Activated T-cell treated with anti-CD3 and anti-CD28 coated beads, Interleukin-2, amount 50 U/mL, for 72 hours (primary cell): ENCODE measurements at regions not wholly inside any gene's neighbourhood (a gene's known extent, or its start where the extent isn't known, plus 50 kb on each side); places are given as distances from the start of the nearest gene placed in this dataset.
"Not testable (repeated sequence)": the region's sequence is repeated elsewhere in the genome, so short reads cannot be mapped to it uniquely, and the experiment has no call there.

Experiments used
- ATAC-seq, 2 donors: fragments of 150-1000 bp; cut with Tn5 transposase; replicated peaks in 1 of 2; 2 replicates each; pipeline ENCODE4 v1.10.0; 2021; ENCODE audit warnings: moderate library complexity in 2 of 2, mild to moderate bottlenecking in 1 of 2
- DNase-seq, 2 donors: peaks; one replicate each; pipeline ENCODE4 v3.0.0; 2021 to 2022; ENCODE audit warnings: mixed read lengths in 1 of 2
- H3K27ac Mint-ChIP-seq: one replicate; pipeline ENCODE4 v1.8.0; 2022; ENCODE audit warnings: mild to moderate bottlenecking, moderate library complexity, mixed read lengths
- H3K27me3 Mint-ChIP-seq: one replicate; pipeline ENCODE4 v1.8.0; 2022; ENCODE audit warnings: low read depth, mixed read lengths
- H3K36me3 Mint-ChIP-seq, 2 donors: one replicate each; pipeline ENCODE4 v1.8.0; 2022; ENCODE audit warnings: mixed read lengths in 2 of 2, mild to moderate bottlenecking in 1 of 2; ENCODE audit not compliant: insufficient read depth in 2 of 2
- H3K4me1 Mint-ChIP-seq: one replicate; pipeline ENCODE4 v1.8.0; 2022; ENCODE audit warnings: low read depth, mixed read lengths
- H3K4me3 Mint-ChIP-seq, 2 donors: one replicate each; pipeline ENCODE4 v1.8.0; 2022; ENCODE audit warnings: mild to moderate bottlenecking in 2 of 2, mixed read lengths in 2 of 2, moderate library complexity in 2 of 2
- H3K9me3 Mint-ChIP-seq, 2 donors: one replicate each; pipeline ENCODE4 v1.8.0; 2022; ENCODE audit warnings: mixed read lengths in 2 of 2

DNA sequence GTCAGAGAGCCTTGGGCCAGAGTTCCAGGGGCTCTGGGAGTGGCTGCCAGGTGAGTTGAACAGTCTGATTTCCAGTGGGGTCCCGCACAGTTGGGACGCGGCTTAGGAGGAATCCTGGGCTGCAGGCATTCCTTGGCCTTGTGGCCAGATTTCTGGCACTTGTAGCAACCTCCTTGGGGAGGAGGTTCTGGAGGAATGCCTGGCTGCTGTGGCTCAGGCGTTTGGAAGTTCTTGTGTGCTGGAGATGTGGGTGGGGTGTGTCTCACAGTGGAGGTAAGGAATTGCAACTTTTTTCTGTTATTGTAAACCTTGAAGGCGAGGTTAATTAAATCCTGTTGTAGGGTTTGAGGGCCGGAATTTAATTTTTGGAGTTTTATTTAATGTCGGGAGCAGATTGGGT, 780.2 kb downstream of the ZNF385D start:
- not testable (repeated sequence) for H3K36me3 Mint-ChIP-seq, H3K27me3 Mint-ChIP-seq, H3K27ac Mint-ChIP-seq, H3K4me3 Mint-ChIP-seq, DNase-seq, H3K4me1 Mint-ChIP-seq, ATAC-seq
- H3K9me3 Mint-ChIP-seq = peaks cover 19 to 23% of the 10 kb centered on the region in 2 donors

DNA sequence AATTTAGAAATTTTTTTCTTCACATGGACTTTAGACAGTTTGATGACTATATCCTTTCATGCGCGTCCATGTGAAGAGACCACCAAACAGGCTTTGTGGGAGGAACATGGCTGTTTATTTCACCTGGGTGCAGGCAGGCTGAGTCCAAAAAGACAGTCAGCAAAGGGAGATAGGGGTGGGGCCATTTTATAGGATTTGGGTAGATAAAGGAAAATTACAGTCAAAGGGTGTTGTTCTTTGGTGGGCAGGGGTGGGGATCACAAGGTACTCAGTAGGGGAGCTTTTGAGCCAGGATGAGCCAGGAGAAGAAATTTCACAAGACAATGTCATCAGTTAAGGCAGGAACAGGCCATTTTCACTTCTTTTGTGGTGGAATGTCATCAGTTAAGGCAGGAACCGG, 781.5 kb upstream of the SGO1 start:
- not testable (repeated sequence) for H3K27ac Mint-ChIP-seq, H3K36me3 Mint-ChIP-seq, H3K4me3 Mint-ChIP-seq, H3K27me3 Mint-ChIP-seq, H3K4me1 Mint-ChIP-seq, ATAC-seq, DNase-seq
- H3K9me3 Mint-ChIP-seq = peaks cover 15 to 16% of the 10 kb centered on the region in 2 donors

DNA sequence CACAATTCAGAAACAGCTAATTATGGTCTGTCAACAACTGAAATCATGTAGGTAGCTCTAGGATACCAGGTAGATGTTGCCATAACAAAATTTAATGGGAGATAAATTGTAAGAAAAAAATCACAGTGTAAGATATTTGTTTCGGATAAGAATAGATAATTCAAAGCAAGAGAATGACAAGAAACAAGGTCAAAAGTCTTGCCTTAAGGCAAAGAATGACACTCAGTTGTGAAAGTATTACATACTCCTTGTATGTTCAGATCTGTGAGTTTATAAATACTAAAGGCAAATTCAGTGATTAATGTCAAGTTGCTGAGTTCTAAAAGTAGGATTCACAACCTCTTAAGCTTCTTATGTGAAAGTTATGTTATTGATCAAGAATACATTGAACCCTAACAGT, 772.2 kb upstream of the SGO1 start:
- peaks cover 2 to 4% of the 10 kb centered on the region in 2 donors for H3K36me3 Mint-ChIP-seq
- H3K27me3 Mint-ChIP-seq = no peaks in the 10 kb centered on the region
- H3K4me3 Mint-ChIP-seq = no peak overlapping the region
- no peak overlapping the region for H3K27ac Mint-ChIP-seq
- H3K9me3 Mint-ChIP-seq = peaks cover 2 to 6% of the 10 kb centered on the region in 2 donors
- DNase-seq (no peak), ATAC-seq (no peak)
- H3K4me1 Mint-ChIP-seq = no peaks in the 10 kb centered on the region

DNA sequence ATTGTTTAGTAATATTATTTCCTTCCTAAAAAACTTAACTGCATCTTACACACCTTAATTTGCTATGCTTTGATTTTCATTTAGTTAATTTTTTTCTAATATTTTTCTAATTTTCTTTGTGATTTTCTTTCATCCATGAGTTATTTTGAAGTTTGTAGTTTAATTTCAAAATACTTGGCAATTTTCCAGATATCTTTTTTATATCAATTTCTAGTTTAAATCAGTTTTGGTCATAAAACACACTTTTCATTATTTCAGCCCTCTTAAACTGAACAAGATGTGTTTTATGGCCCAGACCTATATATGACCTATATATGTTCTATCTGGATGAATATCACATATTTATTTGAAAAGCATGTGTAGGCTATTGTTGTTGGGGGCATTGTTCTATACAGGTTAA, 759.9 kb upstream of the SGO1 start:
- Mint-ChIP-seq H3K27me3 (no peaks in the 10 kb centered on the region), H3K36me3 (no peaks in the 10 kb centered on the region), H3K4me1 (no peaks in the 10 kb centered on the region), H3K9me3 (peaks cover 10% of the 10 kb centered on the region in 2 donors), H3K27ac (no peak overlapping the region), H3K4me3 (no peak overlapping the region)
- DNase-seq = no peak
- no peak for ATAC-seq

DNA sequence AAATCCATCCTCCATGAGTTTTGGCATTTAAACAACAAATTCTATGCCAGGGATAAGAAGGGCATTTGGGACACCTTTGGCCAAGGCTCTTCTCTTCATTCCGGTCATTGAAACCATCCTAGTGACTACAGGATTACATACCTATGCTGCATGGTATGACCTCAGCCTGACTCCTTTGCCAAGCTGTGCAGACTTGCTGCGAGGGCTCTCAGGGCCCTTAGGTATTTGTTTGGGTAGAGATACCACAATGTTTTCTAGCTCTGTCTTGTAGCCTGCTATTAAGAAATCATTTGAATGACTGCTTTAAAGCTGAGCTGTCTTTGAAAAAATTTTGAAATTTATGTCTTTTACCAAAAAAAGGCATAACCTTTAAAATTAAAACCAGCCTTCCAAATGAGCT, 749.8 kb upstream of the SGO1 start:
- Mint-ChIP-seq H3K27me3 (no peaks in the 10 kb centered on the region), H3K4me3 (no peak overlapping the region), H3K9me3 (peaks cover 4 to 9% of the 10 kb centered on the region in 2 donors), H3K4me1 (no peaks in the 10 kb centered on the region), H3K27ac (no peak overlapping the region), H3K36me3 (peaks cover 0 to 2% of the 10 kb centered on the region in 2 donors)
- ATAC-seq (no peak), DNase-seq (no peak)

DNA sequence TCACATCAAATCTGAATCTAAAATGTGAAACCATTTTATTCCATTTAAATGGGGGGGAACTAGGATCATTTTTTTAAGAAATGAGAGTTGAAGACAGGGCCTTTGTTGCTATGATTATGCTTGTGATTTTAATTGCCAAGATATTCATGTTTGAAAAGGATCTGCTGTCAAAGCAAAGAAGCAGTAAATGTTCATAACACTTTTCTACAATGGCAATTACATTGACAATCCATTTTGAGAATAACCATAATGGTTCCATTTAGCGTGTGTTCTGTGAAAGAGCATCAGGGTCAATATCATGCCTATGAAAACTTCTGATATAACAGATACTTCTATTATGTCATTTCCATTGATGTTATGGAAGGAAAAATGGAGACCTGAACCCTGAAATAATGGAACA, 745.8 kb upstream of the SGO1 start:
- Mint-ChIP-seq H3K36me3 (peaks cover 3 to 6% of the 10 kb centered on the region in 2 donors), H3K4me1 (no peaks in the 10 kb centered on the region), H3K27ac (no peak overlapping the region), H3K9me3 (peaks cover 12% of the 10 kb centered on the region in 2 donors), H3K4me3 (no peak overlapping the region), H3K27me3 (no peaks in the 10 kb centered on the region)
- no peak for DNase-seq
- no peak for ATAC-seq

DNA sequence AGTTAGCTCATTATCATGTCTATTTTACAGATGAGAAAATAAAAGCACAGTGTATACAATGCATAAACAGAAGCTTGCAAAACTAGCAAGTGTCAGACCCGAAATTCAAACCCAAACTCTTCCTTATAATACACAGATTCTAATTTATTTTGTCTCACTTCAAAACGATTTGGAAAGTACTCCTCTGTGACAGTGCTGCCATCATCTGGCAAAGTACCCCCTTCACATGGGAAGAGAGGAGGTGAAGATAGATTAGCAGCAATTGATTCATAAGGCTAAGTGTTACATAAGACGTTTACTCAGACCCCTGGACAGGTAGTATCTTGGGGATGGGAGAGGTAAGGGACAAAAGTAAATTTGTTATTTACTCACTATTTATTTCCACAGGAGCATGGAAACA, 744.0 kb upstream of the SGO1 start:
- Mint-ChIP-seq H3K27ac (no peak overlapping the region), H3K9me3 (peaks cover 14 to 17% of the 10 kb centered on the region in 2 donors), H3K36me3 (peaks cover 3 to 6% of the 10 kb centered on the region in 2 donors), H3K27me3 (no peaks in the 10 kb centered on the region), H3K4me3 (no peak overlapping the region), H3K4me1 (no peaks in the 10 kb centered on the region)
- no peak for ATAC-seq
- DNase-seq = no peak

DNA sequence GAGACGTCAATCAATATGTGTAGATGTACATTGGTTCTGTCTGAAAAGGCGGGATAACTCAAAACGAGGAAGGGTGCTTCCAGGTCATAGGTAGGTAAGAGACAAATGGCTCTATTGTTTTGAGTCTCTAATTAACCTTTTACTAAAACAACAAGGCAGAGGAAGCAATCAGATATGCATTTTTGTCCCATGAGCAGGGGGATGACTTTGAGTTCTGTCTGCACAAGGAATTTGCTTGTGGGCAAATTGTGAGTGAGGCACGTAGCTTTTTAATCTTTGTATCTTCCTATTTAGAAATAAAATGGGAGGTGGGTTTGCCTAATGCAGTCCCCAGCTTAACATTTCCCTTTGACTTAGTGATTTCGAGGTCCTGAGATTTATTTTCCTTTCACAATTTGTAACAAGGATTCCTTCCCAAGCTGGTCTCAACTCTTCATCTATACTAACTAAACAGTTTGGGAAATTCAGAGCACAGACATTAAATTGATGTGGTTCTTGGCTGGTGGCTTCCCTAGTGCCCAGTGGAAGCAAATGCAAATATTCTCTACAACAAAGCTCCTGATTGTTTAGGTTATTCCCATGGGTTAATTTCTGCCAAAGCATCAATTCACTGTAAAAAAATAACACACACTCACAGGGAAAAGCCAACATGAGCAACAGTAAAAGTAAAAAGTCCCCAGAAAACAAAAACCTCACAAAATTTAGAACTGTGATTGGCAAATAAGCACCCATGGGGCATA, 738.8 kb upstream of the SGO1 start:
- H3K4me1 Mint-ChIP-seq = no peaks in the 10 kb centered on the region
- H3K4me3 Mint-ChIP-seq = no peak overlapping the region
- DNase-seq (no peak), ATAC-seq (no peak)
- H3K27ac Mint-ChIP-seq = no peak overlapping the region
- H3K9me3 Mint-ChIP-seq = peaks cover 21 to 34% of the 10 kb centered on the region in 2 donors
- H3K27me3 Mint-ChIP-seq = no peaks in the 10 kb centered on the region
- H3K36me3 Mint-ChIP-seq = peaks cover 6 to 11% of the 10 kb centered on the region in 2 donors

DNA sequence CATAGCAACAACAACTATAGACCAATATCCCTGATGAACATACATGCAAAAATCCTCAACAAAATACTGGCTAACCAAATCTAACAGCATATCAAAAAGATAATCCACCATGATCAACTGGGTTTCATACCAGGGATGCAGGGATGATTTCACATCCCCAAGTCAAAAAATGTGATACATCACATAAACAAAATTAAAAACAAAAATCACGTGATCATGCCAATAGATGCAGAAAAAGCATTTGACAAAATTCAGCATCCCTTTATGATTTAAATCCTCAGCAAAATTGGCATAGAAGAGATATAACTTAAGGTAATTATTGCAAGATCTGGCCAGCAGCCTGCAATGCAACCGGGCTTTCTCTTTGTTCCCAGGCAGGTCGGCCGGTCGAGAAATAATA, 735.1 kb upstream of the SGO1 start:
- H3K36me3 Mint-ChIP-seq, ATAC-seq: not testable (repeated sequence)
- peaks cover 26 to 32% of the 10 kb centered on the region in 2 donors for H3K9me3 Mint-ChIP-seq

DNA sequence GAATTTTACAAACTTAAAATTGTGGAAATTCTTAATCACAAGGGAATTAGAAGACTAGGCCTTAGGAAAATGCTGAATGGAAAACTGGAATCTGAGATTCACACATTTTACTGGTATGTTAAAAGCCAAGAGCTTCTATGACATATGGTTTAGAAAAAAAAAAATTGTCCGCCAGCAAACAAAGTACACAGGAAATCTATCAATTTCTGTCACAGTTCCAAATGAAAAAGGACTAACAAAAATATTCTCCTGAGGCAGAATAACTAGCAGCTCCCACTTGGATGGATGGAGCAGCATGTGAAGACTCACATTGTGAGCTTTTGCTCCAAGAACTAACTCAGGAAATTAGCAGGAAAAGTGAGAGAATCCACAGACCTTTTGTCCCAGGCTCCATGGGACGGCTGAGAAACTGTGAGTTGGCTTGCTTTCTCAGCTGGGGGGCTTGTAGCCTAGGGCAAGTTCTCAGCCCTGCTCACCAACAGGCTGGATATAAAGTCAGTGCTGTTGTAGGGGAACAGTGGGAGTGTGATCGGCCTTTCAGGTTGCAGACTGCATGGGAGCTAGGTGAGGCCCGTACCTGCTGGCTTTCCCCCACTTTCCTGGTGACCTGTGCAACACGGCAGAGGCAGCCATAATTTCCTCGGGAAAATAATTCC, 731.1 kb upstream of the SGO1 start:
- H3K27me3 Mint-ChIP-seq = no peaks in the 10 kb centered on the region
- ATAC-seq (no peak), DNase-seq (no peak)
- H3K4me3 Mint-ChIP-seq = no peak overlapping the region
- H3K27ac Mint-ChIP-seq = no peak overlapping the region
- H3K4me1 Mint-ChIP-seq = no peaks in the 10 kb centered on the region
- peaks cover 21 to 23% of the 10 kb centered on the region in 2 donors for H3K9me3 Mint-ChIP-seq
- H3K36me3 Mint-ChIP-seq = peaks cover 3 to 6% of the 10 kb centered on the region in 2 donors

More for the DNA sequence above, 735.1 kb upstream of the SGO1 start:
- not testable (repeated sequence) for H3K27me3 Mint-ChIP-seq, H3K4me1 Mint-ChIP-seq, H3K27ac Mint-ChIP-seq, H3K4me3 Mint-ChIP-seq, DNase-seq

DNA sequence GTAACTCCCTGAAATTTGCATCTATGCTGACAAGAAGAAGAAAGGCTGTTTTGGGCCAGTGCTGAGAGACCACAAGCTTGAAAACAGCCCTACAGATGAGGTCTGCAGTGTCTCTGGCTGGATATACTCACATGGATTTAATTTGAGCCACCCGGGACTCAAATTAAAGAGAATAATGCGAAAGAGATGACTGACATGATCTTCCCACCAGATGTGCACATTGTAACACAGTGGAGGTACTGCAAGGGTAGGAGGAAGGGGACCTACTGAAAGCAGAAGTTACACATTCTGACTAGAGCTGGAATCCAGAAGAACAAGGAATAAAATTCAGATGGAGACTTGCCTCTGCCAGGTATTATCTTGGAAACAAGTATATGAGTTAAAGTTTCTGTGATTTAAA, 728.3 kb upstream of the SGO1 start:
- H3K4me1 Mint-ChIP-seq = no peaks in the 10 kb centered on the region
- H3K27ac Mint-ChIP-seq = no peak overlapping the region
- H3K27me3 Mint-ChIP-seq = no peaks in the 10 kb centered on the region
- no peak for ATAC-seq
- no peaks in the 10 kb centered on the region for H3K36me3 Mint-ChIP-seq
- H3K4me3 Mint-ChIP-seq = no peak overlapping the region
- no peak for DNase-seq
- H3K9me3 Mint-ChIP-seq = peaks cover 16% of the 10 kb centered on the region in 2 donors

DNA sequence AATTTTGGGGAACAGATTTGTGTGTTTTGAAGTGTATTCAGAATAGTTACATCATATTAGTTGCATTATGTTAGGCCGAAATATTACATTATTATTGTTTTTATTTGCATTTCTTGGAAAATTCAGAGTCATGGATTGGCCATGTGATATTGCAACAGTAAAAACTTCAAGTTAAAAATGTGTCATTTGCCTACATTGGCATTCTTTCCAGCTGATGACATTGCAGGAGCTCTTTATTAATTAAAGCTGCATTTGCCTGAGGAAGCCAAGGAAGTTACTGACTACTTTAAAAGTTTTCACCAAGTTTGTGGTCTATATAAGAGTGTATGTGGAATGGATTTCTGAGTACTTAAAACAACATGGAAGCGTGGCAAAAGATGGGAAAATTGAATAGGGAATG, 726.4 kb upstream of the SGO1 start:
- DNase-seq = no peak
- H3K4me1 Mint-ChIP-seq = no peaks in the 10 kb centered on the region
- H3K27ac Mint-ChIP-seq = no peak overlapping the region
- no peaks in the 10 kb centered on the region for H3K36me3 Mint-ChIP-seq
- no peak for ATAC-seq
- H3K9me3 Mint-ChIP-seq = peaks cover 11 to 12% of the 10 kb centered on the region in 2 donors
- no peak overlapping the region for H3K4me3 Mint-ChIP-seq
- H3K27me3 Mint-ChIP-seq = no peaks in the 10 kb centered on the region

DNA sequence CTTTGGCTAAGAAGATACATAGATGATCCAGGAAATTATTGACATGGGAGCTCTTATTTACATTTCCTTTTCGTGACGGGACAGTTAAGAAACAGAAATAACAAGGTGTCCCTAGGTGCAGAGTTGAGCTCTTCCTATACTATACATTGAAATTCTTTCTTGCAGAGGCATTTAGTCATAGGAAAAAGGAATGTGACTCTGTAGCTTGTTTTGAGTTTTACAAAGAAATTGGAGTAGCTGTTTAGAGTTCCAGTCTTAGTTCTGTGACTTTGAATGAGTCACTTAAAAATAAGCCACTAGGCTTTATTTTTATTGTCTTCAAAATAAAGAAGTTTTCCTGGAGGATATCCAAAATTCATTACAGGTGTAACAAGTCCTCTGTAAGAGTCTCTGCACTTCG, 723.5 kb upstream of the SGO1 start:
- DNase-seq (no peak), ATAC-seq (no peak)
- H3K36me3 Mint-ChIP-seq = no peaks in the 10 kb centered on the region
- H3K27ac Mint-ChIP-seq = no peak overlapping the region
- no peak overlapping the region for H3K4me3 Mint-ChIP-seq
- H3K4me1 Mint-ChIP-seq = no peaks in the 10 kb centered on the region
- peaks cover 4 to 11% of the 10 kb centered on the region in 2 donors for H3K9me3 Mint-ChIP-seq
- no peaks in the 10 kb centered on the region for H3K27me3 Mint-ChIP-seq
